Nephron progenitor cell (in vitro differentiated cells): ENCODE measurements at regions not wholly inside any gene's neighbourhood (a gene's known extent, or its start where the extent isn't known, plus 50 kb on each side); places are given as distances from the start of the nearest gene placed in this dataset.
A peak's percentile ranks its signal among the peaks of the same experiment; 100 is the strongest.

Experiments
- DNase-seq: peaks from one replicate; pipeline ENCODE4 v3.0.0; 2021
- H3K27ac Mint-ChIP-seq: 2 replicates; pipeline ENCODE4 v1.8.0; 2021; ENCODE audit warnings: mild to moderate bottlenecking, moderate library complexity, mixed read lengths
- H3K27me3 Mint-ChIP-seq: 2 replicates; pipeline ENCODE4 v1.8.0; 2021; ENCODE audit warnings: mild to moderate bottlenecking, low read depth, mixed read lengths; ENCODE audit not compliant: poor library complexity
- H3K36me3 Mint-ChIP-seq: 2 replicates; pipeline ENCODE4 v1.8.0; 2021; ENCODE audit warnings: low read depth, mixed read lengths
- H3K4me1 Mint-ChIP-seq: 2 replicates; pipeline ENCODE4 v1.8.0; 2021; ENCODE audit warnings: mixed read lengths
- H3K4me3 Mint-ChIP-seq: 2 replicates; pipeline ENCODE4 v1.8.0; 2021; ENCODE audit warnings: mild to moderate bottlenecking, moderate library complexity, mixed read lengths
- H3K9me3 Mint-ChIP-seq: 2 replicates; pipeline ENCODE4 v1.8.0; 2021; ENCODE audit warnings: mild to moderate bottlenecking, moderate library complexity, mixed read lengths
- TF ChIP-seq, protein P1 (sequence below): fragments of 200-600 bp; sonication (generic); IDR thresholded peaks from 2 replicates; pipeline ENCODE4 v1.5.0; 2021; ENCODE audit warnings: antibody characterized with exemption

DNA sequence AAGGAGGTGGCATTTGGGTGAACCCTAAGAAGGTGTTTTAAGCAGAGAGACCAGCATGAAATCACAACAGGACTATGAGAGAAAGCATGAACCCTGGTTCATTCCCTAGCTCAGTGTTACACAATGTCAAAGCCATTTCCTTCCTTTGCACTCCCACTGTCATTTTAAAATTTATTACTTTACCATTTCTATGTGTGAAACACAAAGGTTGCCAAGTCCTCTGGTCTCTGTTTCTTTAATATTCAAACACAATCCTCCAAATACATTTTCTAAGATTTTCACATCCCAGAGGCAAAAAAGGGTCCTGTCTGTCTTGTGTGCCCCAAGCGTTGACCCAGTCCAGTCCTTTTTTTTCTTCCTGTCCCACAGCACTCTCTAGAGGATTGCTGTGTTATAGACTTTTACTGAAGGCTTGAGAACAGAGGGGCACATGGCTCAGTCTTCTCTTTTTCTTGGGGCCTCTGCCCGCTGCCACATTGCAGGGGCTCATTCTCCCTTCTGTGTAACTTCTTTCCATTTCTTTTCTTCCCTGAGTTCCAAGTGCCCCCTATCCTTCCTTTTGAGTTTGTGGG, 78.6 kb upstream of the SLC28A3 start:
- no peak for DNase-seq
- Mint-ChIP-seq H3K36me3 (peaks cover 6% of the 10 kb centered on the region), H3K27ac (peak overlapping the region; percentile 36), H3K27me3 (no peaks in the 10 kb centered on the region), H3K4me3 (peak overlapping the region; percentile 7), H3K4me1 (peaks cover 34% of the 10 kb centered on the region), H3K9me3 (peaks cover 31% of the 10 kb centered on the region)
- TF ChIP-seq, protein P1, sequence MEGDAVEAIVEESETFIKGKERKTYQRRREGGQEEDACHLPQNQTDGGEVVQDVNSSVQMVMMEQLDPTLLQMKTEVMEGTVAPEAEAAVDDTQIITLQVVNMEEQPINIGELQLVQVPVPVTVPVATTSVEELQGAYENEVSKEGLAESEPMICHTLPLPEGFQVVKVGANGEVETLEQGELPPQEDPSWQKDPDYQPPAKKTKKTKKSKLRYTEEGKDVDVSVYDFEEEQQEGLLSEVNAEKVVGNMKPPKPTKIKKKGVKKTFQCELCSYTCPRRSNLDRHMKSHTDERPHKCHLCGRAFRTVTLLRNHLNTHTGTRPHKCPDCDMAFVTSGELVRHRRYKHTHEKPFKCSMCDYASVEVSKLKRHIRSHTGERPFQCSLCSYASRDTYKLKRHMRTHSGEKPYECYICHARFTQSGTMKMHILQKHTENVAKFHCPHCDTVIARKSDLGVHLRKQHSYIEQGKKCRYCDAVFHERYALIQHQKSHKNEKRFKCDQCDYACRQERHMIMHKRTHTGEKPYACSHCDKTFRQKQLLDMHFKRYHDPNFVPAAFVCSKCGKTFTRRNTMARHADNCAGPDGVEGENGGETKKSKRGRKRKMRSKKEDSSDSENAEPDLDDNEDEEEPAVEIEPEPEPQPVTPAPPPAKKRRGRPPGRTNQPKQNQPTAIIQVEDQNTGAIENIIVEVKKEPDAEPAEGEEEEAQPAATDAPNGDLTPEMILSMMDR = peak; percentile 10

DNA sequence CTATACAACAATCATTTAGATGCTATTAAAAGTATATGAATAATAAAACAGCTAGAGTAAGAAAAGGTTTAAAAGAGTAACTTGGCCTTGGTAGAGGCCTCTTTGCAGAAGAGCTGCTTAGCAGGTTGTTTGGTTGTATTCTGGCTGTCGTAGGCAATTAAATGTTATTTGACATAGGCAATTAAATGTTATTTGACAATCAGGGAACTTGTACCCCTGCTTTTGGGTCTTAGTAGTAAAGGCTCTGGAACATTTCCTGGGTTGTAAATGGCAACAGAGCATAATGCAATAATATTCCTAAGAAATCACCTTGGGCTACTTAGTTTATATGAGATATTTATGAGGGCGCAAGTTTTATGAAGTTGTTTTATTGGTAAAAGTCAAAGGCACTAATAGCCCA, 84.4 kb upstream of the SLC28A3 start:
- Mint-ChIP-seq H3K9me3 (peaks cover 41% of the 10 kb centered on the region), H3K36me3 (peaks cover 6% of the 10 kb centered on the region), H3K4me1 (peaks cover 6% of the 10 kb centered on the region), H3K27ac (no peak overlapping the region), H3K27me3 (no peaks in the 10 kb centered on the region), H3K4me3 (no peak overlapping the region)
- DNase-seq = no peak
- TF ChIP-seq, protein P1 = no peak

DNA sequence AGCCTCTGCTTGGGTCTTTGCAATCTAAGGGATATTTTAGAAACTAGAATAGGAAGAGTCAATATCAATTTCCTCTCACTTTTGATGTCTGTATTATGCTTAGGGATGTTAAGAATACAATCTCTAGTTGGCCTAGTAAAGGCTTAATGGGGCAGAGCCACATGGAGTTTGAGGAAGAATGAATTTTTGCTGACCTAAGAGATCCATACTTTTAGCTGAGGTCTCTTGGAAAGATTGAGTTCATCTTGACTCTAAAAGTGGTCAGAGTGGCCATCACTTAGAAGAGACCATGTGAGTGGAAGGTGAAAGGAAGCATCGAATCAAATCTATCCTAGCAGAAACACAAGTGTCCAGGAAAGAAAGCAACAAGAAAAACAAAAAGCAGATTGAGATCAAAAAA, 92.2 kb upstream of the SLC28A3 start:
- H3K36me3 Mint-ChIP-seq = no peaks in the 10 kb centered on the region

DNA sequence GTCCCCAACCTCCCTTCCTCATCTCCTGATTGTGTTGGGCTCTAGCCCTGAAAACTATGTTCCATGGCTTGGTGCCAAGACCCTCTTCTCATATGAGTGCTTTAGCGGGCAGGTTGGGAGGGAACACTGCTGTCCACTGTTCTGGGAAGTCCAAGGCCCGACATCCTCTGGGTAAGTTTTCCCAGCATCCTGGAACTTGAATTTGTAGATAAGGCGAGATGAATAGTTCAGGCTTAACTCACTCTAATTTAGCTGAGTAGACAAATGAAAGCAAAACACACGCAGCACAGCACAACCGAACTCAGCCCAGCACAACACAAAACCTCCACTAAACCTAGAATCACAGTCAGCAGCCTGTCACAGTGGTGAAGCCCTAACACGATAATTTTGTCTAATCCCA, 95.3 kb upstream of the SLC28A3 start:
- H3K4me1 Mint-ChIP-seq = no peaks in the 10 kb centered on the region
- H3K4me3 Mint-ChIP-seq = no peak overlapping the region
- peaks cover 12% of the 10 kb centered on the region for H3K9me3 Mint-ChIP-seq
- H3K27ac Mint-ChIP-seq = no peak overlapping the region
- TF ChIP-seq, protein P1 = no peak
- H3K27me3 Mint-ChIP-seq = no peaks in the 10 kb centered on the region
- H3K36me3 Mint-ChIP-seq = no peaks in the 10 kb centered on the region
- no peak for DNase-seq

More for the DNA sequence above, 92.2 kb upstream of the SLC28A3 start:
- Mint-ChIP-seq H3K4me1 (peaks cover 6% of the 10 kb centered on the region), H3K9me3 (peaks cover 5% of the 10 kb centered on the region), H3K4me3 (no peak overlapping the region), H3K27ac (peak overlapping the region; percentile 23), H3K27me3 (no peaks in the 10 kb centered on the region)
- TF ChIP-seq, protein P1 = no peak
- no peak for DNase-seq

DNA sequence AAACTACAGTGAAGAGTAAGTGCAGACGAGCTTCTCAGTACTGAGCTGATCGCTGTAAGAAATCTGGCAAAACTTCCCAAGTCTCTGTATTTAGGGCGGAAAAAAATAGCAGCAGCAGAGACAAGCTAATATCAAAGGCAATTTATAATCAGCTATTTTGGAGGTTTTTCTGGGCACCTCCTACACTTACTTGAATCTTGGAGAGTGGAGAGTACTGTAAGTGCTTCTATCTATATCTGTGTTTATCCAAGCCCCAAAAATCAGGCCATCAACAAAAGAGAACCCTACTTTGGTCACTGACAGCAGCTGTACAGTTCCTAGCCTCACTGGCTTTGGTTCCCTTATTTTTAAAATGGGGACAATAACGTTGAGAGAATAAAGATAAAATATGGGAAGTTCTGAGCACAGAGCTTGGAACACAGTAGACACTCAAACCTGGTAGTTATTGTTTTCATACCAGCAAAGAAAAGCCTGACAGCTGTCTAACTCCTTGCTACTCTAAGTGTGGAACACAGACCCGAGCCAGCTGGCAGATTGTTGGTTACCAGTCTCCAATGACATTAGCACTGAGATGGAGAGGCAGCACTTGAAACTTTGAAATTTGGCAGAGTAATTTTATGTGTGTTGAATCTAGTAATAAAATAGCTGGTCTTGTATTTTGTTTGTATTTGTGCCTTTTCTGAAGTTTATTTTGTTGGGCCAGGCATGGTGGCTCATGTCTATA, 96.0 kb upstream of the SLC28A3 start:
- no peaks in the 10 kb centered on the region for H3K27me3 Mint-ChIP-seq
- no peak overlapping the region for H3K27ac Mint-ChIP-seq
- TF ChIP-seq, protein P1 = no peak
- no peak for DNase-seq
- no peaks in the 10 kb centered on the region for H3K36me3 Mint-ChIP-seq
- H3K4me3 Mint-ChIP-seq = no peak overlapping the region
- H3K9me3 Mint-ChIP-seq = peaks cover 12% of the 10 kb centered on the region
- H3K4me1 Mint-ChIP-seq = no peaks in the 10 kb centered on the region

DNA sequence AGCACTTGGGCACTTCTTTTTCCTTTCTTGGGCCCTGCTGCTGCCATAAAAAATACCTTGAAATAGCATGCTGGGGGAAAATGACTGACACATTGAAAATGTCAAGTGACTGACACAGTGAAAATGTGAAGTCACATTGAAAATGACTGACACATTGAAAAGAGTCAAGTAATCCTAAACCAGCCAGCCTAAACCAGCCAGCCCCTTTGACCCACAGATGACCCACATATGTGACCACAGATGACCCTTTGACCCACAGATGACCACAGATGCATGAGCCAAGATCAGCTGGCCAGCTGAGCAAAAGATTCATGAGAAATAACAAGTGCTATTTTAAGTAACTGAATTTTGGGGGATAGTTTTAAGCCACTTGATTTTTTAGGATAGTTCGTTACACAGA, 97.8 kb upstream of the SLC28A3 start:
- H3K27me3 Mint-ChIP-seq = no peaks in the 10 kb centered on the region
- H3K4me1 Mint-ChIP-seq = no peaks in the 10 kb centered on the region
- TF ChIP-seq, protein P1 = no peak
- H3K4me3 Mint-ChIP-seq = no peak overlapping the region
- peaks cover 12% of the 10 kb centered on the region for H3K9me3 Mint-ChIP-seq
- DNase-seq = no peak
- H3K36me3 Mint-ChIP-seq = no peaks in the 10 kb centered on the region
- H3K27ac Mint-ChIP-seq = no peak overlapping the region
